ENCODE measurements at regions not wholly inside any gene's neighbourhood (a gene's known extent, or its start where the extent isn't known, plus 50 kb on each side); places are given as distances from the start of the nearest gene placed in this dataset.

GRCh38 chr13:21948769-21949474, 278.0 kb downstream of the FGF9 start:
- no peak for DNase-seq (ENCODE audit: low spot score)
- no peak for ATAC-seq

DNA sequence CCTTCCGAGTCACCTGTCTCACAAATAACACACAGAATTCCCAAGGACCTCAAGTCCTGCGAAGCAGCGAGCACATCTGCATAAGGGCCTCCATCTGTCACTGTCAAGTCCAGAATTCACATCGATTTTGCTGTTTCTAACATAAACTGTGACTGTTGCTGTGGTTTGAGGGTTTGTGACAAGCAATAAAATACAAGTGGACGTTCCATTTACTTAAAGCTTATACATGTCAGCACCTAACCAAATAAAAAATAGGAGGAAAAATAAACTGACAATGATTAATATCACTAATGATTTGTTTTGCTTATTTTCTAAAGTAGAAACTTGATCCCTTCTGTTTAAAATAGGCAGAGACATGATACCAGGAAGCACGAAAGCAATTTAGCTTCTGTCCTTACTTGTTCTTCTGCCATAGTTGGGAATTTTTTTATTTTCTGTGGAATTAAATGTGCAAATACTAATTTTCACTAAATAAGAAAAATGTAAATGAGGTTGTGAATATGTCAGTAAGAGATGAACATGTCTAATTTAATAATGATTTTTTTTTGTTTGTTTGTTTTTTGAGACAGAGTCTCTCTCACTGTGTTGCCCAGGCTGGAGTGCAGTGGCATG, 279.1 kb downstream of the FGF9 start:
- DNase-seq (ENCODE audit: low spot score) (no peak), ATAC-seq (no peak)

GRCh38 chr13:21956666-21957065, 285.8 kb downstream of the FGF9 start:
- no peak for ATAC-seq
- DNase-seq (ENCODE audit: low spot score) = no peak

DNA sequence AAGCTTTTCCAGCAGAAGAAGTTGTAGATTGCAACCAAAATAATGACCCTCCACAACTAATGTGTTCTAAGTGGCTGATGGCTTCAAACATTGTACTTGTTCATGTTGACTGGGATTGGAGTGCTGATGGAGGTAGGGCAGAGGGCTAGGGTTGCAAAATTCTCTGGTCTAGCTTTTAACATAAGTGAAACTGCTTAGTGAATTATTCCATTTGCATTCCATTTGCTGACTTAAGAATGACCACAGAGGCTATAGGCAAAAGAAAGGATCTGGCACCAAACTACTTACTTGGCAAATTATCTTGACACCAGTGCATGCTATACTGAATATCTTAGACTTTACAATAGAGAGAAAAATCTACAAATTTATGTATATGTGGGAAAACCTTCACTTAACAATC, 287.0 kb downstream of the FGF9 start:
- DNase-seq (ENCODE audit: low spot score) (no peak), ATAC-seq (no peak)

GRCh38 chr13:21960108-21960507, 289.2 kb downstream of the FGF9 start:
- DNase-seq (ENCODE audit: low spot score) (no peak), ATAC-seq (no peak)

DNA sequence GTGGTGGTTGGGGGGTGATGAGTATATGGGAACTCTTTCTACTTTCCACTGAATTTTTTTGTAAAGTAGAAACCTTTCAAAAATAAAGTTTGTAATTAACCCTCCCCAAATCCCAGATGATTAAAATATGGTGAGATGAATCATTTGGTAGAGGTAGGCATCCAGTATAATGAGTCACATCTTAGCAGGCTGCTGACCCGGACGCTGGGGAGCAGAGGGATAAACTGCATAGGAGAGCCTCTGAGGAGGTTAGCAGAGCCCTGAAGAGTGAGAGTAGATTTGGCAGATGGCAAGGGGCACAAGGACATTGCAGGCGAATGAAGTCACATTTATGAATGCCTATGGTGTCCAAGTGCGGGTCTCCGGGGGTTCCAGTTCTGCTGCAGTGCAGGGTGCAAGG, 293.8 kb downstream of the FGF9 start:
- ATAC-seq = no peak
- no peak for DNase-seq (ENCODE audit: low spot score)

DNA sequence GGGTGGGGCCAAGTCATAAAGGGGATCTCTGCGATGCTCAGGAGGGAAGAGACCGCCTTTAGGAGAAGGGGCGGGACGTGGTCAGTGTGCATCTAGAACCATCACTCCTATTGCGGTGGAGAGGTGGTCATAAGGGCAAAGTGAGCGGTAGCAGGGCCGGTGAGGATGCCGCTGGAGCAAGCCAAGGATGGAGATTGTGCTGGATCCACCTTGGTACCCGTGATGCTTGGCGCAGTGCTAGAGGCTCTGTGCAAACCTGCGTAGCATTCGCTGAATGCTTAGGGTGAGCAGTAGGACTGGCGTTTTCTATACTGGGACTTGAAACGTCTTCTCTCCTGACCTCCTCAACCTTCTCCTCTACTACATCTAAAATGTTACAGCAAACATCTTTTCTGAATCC, 294.2 kb downstream of the FGF9 start:
- DNase-seq (ENCODE audit: low spot score) (no peak), ATAC-seq (no peak)

DNA sequence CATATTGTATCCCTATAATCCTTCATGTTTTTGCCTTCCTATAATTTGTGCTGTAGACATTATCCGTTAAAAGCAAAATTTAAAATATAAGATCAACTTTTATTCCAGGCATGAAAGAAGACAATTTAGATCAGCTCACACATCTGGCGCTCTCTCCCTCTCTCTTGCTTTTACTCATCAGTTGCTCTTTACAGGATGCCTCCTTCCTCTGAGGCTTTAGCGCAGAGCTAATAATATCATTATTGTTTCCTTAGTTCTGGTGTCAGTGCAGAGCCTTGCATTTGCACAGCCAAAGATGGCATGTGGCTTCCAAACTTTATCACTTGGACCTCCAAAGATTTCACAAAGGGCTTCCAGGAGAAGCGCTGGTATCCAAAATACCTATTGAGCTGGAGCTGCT, 295.1 kb downstream of the FGF9 start:
- no peak for DNase-seq (ENCODE audit: low spot score)
- no peak for ATAC-seq

DNA sequence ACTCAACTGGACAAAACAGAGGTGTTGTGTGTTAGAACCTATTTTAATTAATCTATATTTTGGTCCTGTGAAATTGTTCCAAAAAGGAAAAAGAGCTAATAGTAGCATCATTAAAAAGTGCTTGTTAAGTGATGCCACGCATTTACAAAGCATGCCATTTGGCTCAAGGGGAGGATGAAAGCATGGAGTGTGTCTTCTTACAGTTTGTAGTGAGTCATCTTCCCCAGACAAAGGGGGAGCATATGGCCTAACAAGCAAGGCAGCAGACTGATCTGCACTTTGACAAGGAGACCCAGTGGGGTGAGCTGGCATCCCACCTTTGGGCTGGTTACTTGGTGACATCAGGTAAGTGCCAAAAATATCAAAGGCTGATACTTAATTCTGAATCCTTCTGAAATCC, 297.0 kb downstream of the FGF9 start:
- ATAC-seq = no peak

GRCh38 chr13:21970172-21970571, 299.3 kb downstream of the FGF9 start:
- no peak for DNase-seq (ENCODE audit: low spot score)
- ATAC-seq = no peak

More for the DNA sequence above, 297.0 kb downstream of the FGF9 start:
- DNase-seq (ENCODE audit: low spot score) = no peak

DNA sequence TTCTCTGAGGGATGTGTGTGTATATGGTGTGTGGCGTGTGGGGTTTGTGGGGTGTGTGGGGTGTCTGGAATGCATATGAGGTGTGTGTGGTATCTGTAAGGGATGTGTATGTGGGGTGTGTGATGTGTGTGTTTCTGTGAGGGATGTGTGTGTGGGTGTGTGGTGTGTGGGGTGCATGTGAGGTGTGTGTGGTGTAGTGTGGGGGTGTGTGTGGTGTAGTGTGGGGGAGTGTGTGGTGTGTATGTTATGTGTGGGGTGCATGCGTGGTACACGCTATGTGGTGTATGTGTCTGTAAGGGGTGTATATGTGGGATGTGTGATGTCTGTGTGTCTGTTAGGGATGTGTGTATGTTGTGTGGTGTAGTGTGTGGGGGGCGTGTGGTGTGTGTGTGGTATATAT, 300.0 kb downstream of the FGF9 start:
- DNase-seq (ENCODE audit: low spot score) (no peak), ATAC-seq (no peak)

DNA sequence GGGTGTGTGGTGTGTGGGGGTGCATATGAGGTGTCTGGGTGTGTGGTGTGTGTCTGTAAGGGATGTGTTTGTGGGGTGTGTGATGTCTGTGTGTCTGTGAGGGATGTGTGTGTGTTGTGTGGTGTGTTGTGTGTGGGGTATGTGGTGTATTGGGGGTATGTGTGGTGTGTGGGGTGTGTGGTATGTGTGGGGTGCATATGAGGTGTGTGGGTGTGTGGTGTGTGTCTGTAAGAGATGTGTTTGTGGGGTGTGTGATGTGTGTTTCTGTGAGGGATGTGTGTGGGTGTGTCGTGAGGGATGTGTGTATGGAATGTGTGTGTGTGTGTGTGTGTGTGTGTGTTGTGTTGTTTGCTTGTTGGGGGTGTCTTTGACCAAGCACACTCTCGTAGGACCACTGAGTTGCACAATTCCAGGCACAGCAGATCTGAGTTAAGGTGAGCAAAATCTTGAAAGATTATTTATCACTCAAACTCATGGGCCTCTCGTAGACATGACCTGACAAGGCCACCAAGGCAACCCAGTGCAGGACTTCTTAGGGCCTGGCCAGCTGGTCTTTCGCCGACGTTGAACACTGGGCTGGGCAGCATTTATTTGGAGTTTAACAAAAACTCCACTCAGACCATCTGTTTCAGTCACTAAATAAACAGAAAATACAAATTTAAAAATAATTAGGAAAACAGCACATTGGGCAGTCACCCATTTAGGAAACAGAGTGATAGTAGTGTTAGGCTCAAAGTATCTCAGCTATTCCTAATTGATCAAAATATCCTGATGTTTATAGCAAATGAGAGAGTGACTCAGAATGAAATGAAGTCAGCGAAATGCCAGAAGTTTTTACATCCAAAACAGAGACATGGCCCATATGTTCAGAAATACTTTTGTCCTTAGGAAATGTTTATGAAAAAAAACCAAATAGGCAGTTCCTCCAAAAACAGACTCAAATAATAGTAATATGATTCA, 301.1 kb downstream of the FGF9 start:
- ATAC-seq = no peak
- DNase-seq (ENCODE audit: low spot score) = no peak

- no peak for ATAC-seq
- no peak for DNase-seq (ENCODE audit: low spot score)
Measured at GRCh38 chr13:21973437-21974125, 302.7 kb downstream of the FGF9 start.

DNA sequence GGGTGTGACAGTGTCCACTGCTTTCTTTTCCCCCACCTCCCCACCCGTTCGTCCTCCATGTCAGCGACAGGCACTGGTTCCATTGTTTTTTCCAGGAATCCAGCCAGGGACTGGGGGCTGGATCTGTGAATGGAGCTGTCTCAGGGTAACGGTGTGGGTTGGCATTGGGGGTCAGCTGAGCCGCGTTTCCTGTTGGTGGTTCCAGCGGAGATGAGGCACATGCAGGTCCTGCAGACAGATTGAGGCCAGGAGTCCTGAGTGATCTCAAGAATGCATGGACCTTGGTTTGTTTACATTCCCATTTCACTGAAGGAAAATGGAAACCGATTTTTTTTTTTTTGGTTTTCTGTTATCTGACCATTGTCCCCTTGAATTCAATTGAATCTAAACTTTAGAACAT, 303.9 kb downstream of the FGF9 start:
- ATAC-seq = no peak

DNA sequence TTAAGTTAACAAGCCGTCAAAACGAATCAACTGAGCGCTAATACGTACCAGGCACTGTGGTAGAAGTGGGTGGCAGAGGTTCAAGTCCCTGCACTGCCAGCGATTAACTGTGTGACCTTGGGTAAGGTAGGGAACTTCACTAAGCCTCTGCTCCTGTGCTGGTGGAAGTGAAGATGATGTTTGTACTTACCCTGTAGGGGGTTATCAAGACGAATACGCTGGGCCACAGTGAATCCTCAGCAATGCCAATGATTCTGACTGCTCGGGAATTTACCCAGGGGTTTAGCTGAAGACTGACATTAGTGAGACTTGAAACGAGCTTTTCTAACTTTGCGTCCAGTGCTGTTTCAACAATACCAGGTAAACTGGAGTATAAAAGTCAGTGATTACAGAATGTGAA, 305.3 kb downstream of the FGF9 start:
- DNase-seq (ENCODE audit: low spot score) (no peak), ATAC-seq (no peak)

More for the DNA sequence above, 303.9 kb downstream of the FGF9 start:
- DNase-seq (ENCODE audit: low spot score) = no peak

DNA sequence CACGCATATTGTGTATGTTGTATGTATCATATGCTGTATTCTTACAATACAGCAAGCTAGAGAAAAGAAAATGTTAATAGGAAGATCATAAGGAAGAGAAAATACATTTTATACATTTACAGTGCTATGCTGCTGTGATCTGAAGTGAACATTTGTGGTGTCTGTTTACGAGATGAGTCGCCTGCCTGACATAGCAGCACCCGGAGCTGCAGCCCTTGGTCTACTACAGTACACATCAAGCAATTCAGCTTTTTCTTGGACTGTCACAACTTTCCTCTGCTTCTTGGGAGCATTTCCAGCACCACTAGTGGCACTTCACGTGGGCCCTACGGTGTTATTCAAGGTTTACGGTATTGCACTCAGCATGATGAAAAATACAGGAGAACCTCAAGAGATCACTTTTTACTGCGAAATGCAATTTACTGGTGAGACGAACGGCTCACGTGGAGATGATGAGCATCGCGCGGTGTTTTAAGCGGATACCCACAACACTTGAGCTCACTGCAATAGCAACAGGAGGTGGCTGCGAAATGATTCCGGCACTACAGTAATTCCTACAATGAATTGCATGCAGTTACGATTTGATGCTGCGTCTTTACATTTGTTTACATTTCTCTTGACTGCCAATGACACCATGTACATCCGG, 308.4 kb downstream of the FGF9 start:
- ATAC-seq (no peak), DNase-seq (ENCODE audit: low spot score) (no peak)

DNA sequence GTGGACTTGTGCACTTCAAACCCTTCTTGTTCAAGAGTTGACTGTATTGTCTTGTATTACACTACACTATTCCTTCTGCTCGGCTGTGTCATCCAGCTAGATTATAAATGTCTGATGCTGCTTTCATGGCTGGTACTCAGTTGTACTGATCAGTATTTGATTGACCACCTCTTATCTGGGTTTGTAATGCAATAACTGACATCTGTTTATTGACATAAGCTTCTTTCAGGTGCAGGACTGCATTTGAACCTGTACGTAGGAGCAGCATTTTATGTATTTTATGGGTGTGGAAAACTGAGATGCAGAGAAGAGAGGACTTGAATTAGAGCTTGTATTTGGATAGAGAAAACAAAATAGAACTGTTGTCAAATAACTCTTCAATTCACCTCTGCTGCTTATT, 309.2 kb downstream of the FGF9 start:
- ATAC-seq (no peak), DNase-seq (ENCODE audit: low spot score) (no peak)

- DNase-seq (ENCODE audit: low spot score) = no peak
Measured at GRCh38 chr13:21984156-21984555, 313.3 kb downstream of the FGF9 start.

DNA sequence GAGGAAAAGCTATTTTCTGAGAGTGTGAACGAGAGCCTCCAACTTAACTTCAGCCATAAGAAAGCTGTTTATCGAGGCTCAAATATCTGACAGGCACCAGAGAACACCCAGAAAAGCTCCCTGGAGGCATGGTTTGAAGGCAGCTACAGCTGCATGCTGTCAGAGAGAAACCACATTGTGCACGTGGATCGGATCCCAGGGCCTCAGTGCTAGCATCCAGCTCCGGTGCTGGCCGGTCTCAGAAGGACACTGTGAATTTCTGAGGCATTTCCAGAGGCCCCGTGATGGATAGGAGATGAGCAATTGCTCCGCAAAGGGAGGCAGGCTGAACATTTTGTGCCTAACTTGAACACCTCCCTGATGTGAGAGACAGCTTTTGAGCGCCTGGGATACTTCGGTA, 315.7 kb downstream of the FGF9 start:
- ATAC-seq (no peak), DNase-seq (ENCODE audit: low spot score) (no peak)

More at GRCh38 chr13:21984156-21984555, 313.3 kb downstream of the FGF9 start:
- ATAC-seq = no peak

GRCh38 chr13:21987793-21988192, 316.9 kb downstream of the FGF9 start:
- DNase-seq (ENCODE audit: low spot score) (no peak), ATAC-seq (no peak)

GRCh38 chr13:21988624-21989023, 317.8 kb downstream of the FGF9 start:
- no peak for ATAC-seq
- DNase-seq (ENCODE audit: low spot score) = no peak
